Mucosa of descending colon (tissue), 3 donors: ENCODE measurements at regions not wholly inside any gene's neighbourhood (a gene's known extent, or its start where the extent isn't known, plus 50 kb on each side); places are given as distances from the start of the nearest gene placed in this dataset.

ENCODE experiments used
- ATAC-seq: fragments of 200-7000 bp; cut with Tn5 transposase; one replicate; pipeline ENCODE4 v1.9.1; 2020; ENCODE audit warnings: mild to moderate bottlenecking, moderate library complexity
- DNase-seq, 3 donors: peaks; one replicate each; pipeline ENCODE4 v3.0.0-alpha.2; 2020
- H3K36me3 ChIP-seq: fragments of 200-600 bp; one replicate; pipeline ENCODE4 v1.8.0; 2021; ENCODE audit warnings: low read depth, mild to moderate bottlenecking
- H3K4me1 ChIP-seq: fragments of 200-600 bp; one replicate; pipeline ENCODE4 v1.8.0; 2021; ENCODE audit warnings: low read depth, mild to moderate bottlenecking
- H3K4me3 ChIP-seq: fragments of 200-600 bp; one replicate; pipeline ENCODE4 v1.8.0; 2021; ENCODE audit warnings: mild to moderate bottlenecking
- H3K9me3 ChIP-seq: fragments of 200-600 bp; one replicate; pipeline ENCODE4 v1.8.0; 2021; ENCODE audit warnings: mild to moderate bottlenecking
- CTCF ChIP-seq: fragments of 200-600 bp; IDR thresholded peaks from one replicate; pipeline ENCODE4 v1.8.0; 2022; ENCODE audit warnings: antibody characterized with exemption, mild to moderate bottlenecking
- intact Hi-C, 2 donors: fragments of 100-400 bp; cut with DNase I in 1 of 2; cut with micrococcal nuclease in 1 of 2; formaldehyde crosslinking; loops; one replicate each; pipeline versions ENCODE4 v1.11.0 to v1.11.1; 2022; cut with DNase I, micrococcal nuclease
- donor health status: DM: no; HTN: no; CAD: no; lungs with moderate emphysema.
- donor health status: DM: no; HTN: no; CAD: no.
- donor health status: DM: no; HTN: yes; CAD: no.

GRCh38 chr20:51097351-51098120 lies 74.6 kb upstream of the KCNG1 start:
- Histone ChIP-seq H3K4me1 (no peaks in the 10 kb centered on the region), H3K4me3 (no peak overlapping the region), H3K36me3 (no peaks in the 10 kb centered on the region), H3K9me3 (no peaks in the 10 kb centered on the region)
- DNase-seq = peak in 1 of 3 donors; percentile 35
- intact Hi-C loops = no loop called here
- no peak for TF ChIP-seq CTCF
- ATAC-seq = peak; percentile 85

- intact Hi-C loops = no loop called here
- Histone ChIP-seq H3K36me3 (no peaks in the 10 kb centered on the region), H3K9me3 (no peaks in the 10 kb centered on the region), H3K4me1 (no peaks in the 10 kb centered on the region), H3K4me3 (no peak overlapping the region)
- DNase-seq (peak in 1 of 3 donors; percentile 58), ATAC-seq (peak; percentile 68)
- TF ChIP-seq CTCF = no peak
Measured at GRCh38 chr20:51096582-51097267, 73.8 kb upstream of the KCNG1 start.

GRCh38 chr20:51095633-51096521 lies 73.0 kb upstream of the KCNG1 start:
- H3K4me1 ChIP-seq = no peaks in the 10 kb centered on the region
- intact Hi-C loops = no loop called here
- H3K9me3 ChIP-seq = no peaks in the 10 kb centered on the region
- H3K4me3 ChIP-seq = no peak overlapping the region
- ATAC-seq (no peak), DNase-seq (no peak)
- H3K36me3 ChIP-seq = no peaks in the 10 kb centered on the region
- TF ChIP-seq CTCF = no peak

- no peaks in the 10 kb centered on the region for H3K36me3 ChIP-seq
- no peak for ATAC-seq
- no peaks in the 10 kb centered on the region for H3K9me3 ChIP-seq
- no peak for DNase-seq
- intact Hi-C loops = no loop called here
- H3K4me3 ChIP-seq = no peak overlapping the region
- no peak for TF ChIP-seq CTCF
- no peaks in the 10 kb centered on the region for H3K4me1 ChIP-seq
Measured at GRCh38 chr20:51094221-51094620, 71.3 kb upstream of the KCNG1 start.

- intact Hi-C loops = no loop called here
- no peak for ATAC-seq
- no peak overlapping the region for H3K4me3 ChIP-seq
Measured at GRCh38 chr20:51093240-51093763, 70.4 kb upstream of the KCNG1 start.

More at GRCh38 chr20:51093240-51093763, 70.4 kb upstream of the KCNG1 start:
- Histone ChIP-seq H3K36me3 (no peaks in the 10 kb centered on the region), H3K9me3 (no peaks in the 10 kb centered on the region), H3K4me1 (no peaks in the 10 kb centered on the region)
- no peak for TF ChIP-seq CTCF
- no peak for DNase-seq
